ENCODE measurements at regions not wholly inside any gene's neighbourhood (a gene's known extent, or its start where the extent isn't known, plus 50 kb on each side); places are given as distances from the start of the nearest gene placed in this dataset.

GRCh38 chr3:72633121-72633520 lies 215.1 kb downstream of the SHQ1 start:
- no peak for TF ChIP-seq POLR2A (IDR thresholded peaks at IDR 0.05)
- no peak for TF ChIP-seq CTCF (IDR thresholded peaks at IDR 0.05)

Data from right lobe of liver (tissue), 4 donors.